ENCODE measurements at regions not wholly inside any gene's neighbourhood (a gene's known extent, or its start where the extent isn't known, plus 50 kb on each side); places are given as distances from the start of the nearest gene placed in this dataset.

- DNase-seq (ENCODE audit: low spot score) = peak; percentile 84
Measured at GRCh38 chr2:63698786-63699548, 110.2 kb downstream of the MDH1 start.

More at GRCh38 chr2:63698786-63699548, 110.2 kb downstream of the MDH1 start:
- Mint-ChIP-seq H3K9me3 (peaks cover 5% of the 10 kb centered on the region; the same call in 2 of the 3 replicates), H3K36me3 (ENCODE audit: low read depth) (no peaks in the 10 kb centered on the region; the same call in 2 of the 3 replicates), H3K27ac (no peak overlapping the region), H3K27me3 (ENCODE audit: insufficient read depth, low read depth, poor library complexity) (no peaks in the 10 kb centered on the region), H3K4me1 (peaks cover 15% of the 10 kb centered on the region), H3K4me3 (no peak overlapping the region)
- Histone ChIP-seq H3K4me1 (ENCODE audit: insufficient read depth) (no peaks in the 10 kb centered on the region; the same call in 1 of the 2 replicates), H3K27ac (ENCODE audit: low read depth) (no peak overlapping the region), H3K79me2 (replicated peaks; ENCODE audit: insufficient read depth) (no peaks in the 10 kb centered on the region), H4K20me1 (replicated peaks; ENCODE audit: insufficient read depth) (no peaks in the 10 kb centered on the region), H3K36me3 (ENCODE audit: insufficient read depth) (no peaks in the 10 kb centered on the region; the same call in 1 of the 2 replicates), H3F3A (replicated peaks; ENCODE audit: low read depth) (no peaks in the 10 kb centered on the region), H3K9me2 (ENCODE audit: insufficient read depth) (no peaks in the 10 kb centered on the region), H3K4me3 (no peak overlapping the region), H3K4me2 (no peak overlapping the region), H3K27me3 (ENCODE audit: insufficient read depth) (no peaks in the 10 kb centered on the region), H2AFZ (no peak overlapping the region)
- ATAC-seq = peak; percentile 100
- TF ChIP-seq ZNF331 (CRISPR knock-in tag; IDR thresholded peaks at IDR 0.05; ENCODE audit: low read depth) = no peak
- no peak for TF ChIP-seq JUNB (IDR thresholded peaks at IDR 0.05; ENCODE audit: unreplicated experiment)
- TF ChIP-seq, protein P1, sequence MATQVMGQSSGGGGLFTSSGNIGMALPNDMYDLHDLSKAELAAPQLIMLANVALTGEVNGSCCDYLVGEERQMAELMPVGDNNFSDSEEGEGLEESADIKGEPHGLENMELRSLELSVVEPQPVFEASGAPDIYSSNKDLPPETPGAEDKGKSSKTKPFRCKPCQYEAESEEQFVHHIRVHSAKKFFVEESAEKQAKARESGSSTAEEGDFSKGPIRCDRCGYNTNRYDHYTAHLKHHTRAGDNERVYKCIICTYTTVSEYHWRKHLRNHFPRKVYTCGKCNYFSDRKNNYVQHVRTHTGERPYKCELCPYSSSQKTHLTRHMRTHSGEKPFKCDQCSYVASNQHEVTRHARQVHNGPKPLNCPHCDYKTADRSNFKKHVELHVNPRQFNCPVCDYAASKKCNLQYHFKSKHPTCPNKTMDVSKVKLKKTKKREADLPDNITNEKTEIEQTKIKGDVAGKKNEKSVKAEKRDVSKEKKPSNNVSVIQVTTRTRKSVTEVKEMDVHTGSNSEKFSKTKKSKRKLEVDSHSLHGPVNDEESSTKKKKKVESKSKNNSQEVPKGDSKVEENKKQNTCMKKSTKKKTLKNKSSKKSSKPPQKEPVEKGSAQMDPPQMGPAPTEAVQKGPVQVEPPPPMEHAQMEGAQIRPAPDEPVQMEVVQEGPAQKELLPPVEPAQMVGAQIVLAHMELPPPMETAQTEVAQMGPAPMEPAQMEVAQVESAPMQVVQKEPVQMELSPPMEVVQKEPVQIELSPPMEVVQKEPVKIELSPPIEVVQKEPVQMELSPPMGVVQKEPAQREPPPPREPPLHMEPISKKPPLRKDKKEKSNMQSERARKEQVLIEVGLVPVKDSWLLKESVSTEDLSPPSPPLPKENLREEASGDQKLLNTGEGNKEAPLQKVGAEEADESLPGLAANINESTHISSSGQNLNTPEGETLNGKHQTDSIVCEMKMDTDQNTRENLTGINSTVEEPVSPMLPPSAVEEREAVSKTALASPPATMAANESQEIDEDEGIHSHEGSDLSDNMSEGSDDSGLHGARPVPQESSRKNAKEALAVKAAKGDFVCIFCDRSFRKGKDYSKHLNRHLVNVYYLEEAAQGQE (IDR thresholded peaks at IDR 0.05; ENCODE audit: unreplicated experiment) = no peak
- TF ChIP-seq, protein P2, sequence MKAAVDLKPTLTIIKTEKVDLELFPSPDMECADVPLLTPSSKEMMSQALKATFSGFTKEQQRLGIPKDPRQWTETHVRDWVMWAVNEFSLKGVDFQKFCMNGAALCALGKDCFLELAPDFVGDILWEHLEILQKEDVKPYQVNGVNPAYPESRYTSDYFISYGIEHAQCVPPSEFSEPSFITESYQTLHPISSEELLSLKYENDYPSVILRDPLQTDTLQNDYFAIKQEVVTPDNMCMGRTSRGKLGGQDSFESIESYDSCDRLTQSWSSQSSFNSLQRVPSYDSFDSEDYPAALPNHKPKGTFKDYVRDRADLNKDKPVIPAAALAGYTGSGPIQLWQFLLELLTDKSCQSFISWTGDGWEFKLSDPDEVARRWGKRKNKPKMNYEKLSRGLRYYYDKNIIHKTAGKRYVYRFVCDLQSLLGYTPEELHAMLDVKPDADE (IDR thresholded peaks at IDR 0.05) = no peak
- no peak; the same call in 1 of the 2 replicates for TF ChIP-seq CREB1 (CRISPR knock-in tag; IDR thresholded peaks at IDR 0.05; ENCODE audit: low read depth)
- no peak for TF ChIP-seq EZH2 (IDR thresholded peaks at IDR 0.05; ENCODE audit: low read depth, unreplicated experiment)
- TF ChIP-seq POLR2AphosphoS5 (IDR thresholded peaks at IDR 0.05; ENCODE audit: low read depth) = no peak
- TF ChIP-seq, protein P3, sequence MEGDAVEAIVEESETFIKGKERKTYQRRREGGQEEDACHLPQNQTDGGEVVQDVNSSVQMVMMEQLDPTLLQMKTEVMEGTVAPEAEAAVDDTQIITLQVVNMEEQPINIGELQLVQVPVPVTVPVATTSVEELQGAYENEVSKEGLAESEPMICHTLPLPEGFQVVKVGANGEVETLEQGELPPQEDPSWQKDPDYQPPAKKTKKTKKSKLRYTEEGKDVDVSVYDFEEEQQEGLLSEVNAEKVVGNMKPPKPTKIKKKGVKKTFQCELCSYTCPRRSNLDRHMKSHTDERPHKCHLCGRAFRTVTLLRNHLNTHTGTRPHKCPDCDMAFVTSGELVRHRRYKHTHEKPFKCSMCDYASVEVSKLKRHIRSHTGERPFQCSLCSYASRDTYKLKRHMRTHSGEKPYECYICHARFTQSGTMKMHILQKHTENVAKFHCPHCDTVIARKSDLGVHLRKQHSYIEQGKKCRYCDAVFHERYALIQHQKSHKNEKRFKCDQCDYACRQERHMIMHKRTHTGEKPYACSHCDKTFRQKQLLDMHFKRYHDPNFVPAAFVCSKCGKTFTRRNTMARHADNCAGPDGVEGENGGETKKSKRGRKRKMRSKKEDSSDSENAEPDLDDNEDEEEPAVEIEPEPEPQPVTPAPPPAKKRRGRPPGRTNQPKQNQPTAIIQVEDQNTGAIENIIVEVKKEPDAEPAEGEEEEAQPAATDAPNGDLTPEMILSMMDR (conservative IDR thresholded peaks at IDR 0.05; ENCODE audit: low read depth in 2 of 2) = peak; percentile 82 to 84
- TF ChIP-seq ZNF114 (CRISPR knock-in tag; IDR thresholded peaks at IDR 0.05) = no peak
- TF ChIP-seq, protein P4, sequence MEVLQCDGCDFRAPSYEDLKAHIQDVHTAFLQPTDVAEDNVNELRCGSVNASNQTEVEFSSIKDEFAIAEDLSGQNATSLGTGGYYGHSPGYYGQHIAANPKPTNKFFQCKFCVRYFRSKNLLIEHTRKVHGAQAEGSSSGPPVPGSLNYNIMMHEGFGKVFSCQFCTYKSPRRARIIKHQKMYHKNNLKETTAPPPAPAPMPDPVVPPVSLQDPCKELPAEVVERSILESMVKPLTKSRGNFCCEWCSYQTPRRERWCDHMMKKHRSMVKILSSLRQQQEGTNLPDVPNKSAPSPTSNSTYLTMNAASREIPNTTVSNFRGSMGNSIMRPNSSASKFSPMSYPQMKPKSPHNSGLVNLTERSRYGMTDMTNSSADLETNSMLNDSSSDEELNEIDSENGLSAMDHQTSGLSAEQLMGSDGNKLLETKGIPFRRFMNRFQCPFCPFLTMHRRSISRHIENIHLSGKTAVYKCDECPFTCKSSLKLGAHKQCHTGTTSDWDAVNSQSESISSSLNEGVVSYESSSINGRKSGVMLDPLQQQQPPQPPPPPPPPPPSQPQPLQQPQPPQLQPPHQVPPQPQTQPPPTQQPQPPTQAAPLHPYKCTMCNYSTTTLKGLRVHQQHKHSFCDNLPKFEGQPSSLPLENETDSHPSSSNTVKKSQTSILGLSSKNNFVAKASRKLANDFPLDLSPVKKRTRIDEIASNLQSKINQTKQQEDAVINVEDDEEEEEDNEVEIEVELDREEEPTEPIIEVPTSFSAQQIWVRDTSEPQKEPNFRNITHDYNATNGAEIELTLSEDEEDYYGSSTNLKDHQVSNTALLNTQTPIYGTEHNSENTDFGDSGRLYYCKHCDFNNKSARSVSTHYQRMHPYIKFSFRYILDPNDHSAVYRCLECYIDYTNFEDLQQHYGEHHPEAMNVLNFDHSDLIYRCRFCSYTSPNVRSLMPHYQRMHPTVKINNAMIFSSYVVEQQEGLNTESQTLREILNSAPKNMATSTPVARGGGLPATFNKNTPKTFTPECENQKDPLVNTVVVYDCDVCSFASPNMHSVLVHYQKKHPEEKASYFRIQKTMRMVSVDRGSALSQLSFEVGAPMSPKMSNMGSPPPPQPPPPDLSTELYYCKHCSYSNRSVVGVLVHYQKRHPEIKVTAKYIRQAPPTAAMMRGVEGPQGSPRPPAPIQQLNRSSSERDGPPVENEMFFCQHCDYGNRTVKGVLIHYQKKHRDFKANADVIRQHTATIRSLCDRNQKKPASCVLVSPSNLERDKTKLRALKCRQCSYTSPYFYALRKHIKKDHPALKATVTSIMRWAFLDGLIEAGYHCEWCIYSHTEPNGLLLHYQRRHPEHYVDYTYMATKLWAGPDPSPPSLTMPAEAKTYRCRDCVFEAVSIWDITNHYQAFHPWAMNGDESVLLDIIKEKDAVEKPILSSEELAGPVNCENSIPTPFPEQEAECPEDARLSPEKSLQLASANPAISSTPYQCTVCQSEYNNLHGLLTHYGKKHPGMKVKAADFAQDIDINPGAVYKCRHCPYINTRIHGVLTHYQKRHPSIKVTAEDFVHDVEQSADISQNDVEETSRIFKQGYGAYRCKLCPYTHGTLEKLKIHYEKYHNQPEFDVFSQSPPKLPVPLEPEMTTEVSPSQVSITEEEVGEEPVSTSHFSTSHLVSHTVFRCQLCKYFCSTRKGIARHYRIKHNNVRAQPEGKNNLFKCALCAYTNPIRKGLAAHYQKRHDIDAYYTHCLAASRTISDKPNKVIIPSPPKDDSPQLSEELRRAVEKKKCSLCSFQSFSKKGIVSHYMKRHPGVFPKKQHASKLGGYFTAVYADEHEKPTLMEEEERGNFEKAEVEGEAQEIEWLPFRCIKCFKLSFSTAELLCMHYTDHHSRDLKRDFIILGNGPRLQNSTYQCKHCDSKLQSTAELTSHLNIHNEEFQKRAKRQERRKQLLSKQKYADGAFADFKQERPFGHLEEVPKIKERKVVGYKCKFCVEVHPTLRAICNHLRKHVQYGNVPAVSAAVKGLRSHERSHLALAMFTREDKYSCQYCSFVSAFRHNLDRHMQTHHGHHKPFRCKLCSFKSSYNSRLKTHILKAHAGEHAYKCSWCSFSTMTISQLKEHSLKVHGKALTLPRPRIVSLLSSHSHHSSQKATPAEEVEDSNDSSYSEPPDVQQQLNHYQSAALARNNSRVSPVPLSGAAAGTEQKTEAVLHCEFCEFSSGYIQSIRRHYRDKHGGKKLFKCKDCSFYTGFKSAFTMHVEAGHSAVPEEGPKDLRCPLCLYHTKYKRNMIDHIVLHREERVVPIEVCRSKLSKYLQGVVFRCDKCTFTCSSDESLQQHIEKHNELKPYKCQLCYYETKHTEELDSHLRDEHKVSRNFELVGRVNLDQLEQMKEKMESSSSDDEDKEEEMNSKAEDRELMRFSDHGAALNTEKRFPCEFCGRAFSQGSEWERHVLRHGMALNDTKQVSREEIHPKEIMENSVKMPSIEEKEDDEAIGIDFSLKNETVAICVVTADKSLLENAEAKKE (CRISPR knock-in tag; IDR thresholded peaks at IDR 0.05) = peak; percentile 91

Measured in GM23338 (cell line).